ENCODE measurements at regions not wholly inside any gene's neighbourhood (a gene's known extent, or its start where the extent isn't known, plus 50 kb on each side); places are given as distances from the start of the nearest gene placed in this dataset.

GRCh38 chr20:19889011-19889953, 127.9 kb upstream of the NAA20 start:
- Histone ChIP-seq H3K9me2 (ENCODE audit: insufficient read depth, low read length) (no peaks in the 10 kb centered on the region), H3K79me2 (ENCODE audit: insufficient read depth, low read depth, low read length) (no peaks in the 10 kb centered on the region), H3K4me2 (ENCODE audit: low read length) (no peak overlapping the region), H4K20me1 (ENCODE audit: insufficient read depth, low read length) (no peaks in the 10 kb centered on the region), H3K9me3 (ENCODE audit: low read length) (no peaks in the 10 kb centered on the region), H3K4me1 (ENCODE audit: insufficient read depth, low read length, poor library complexity, severe bottlenecking) (no peaks in the 10 kb centered on the region), H3K27ac (ENCODE audit: low read depth, low read length, poor library complexity, severe bottlenecking) (no peak overlapping the region), H2AFZ (ENCODE audit: low read length) (no peak overlapping the region), H3K4me3 (ENCODE audit: low read depth, low read length, poor library complexity, severe bottlenecking) (no peak overlapping the region), H3K36me3 (ENCODE audit: insufficient read depth, low read length) (no peaks in the 10 kb centered on the region)
- DNase-seq (ENCODE audit: low spot score), result no peak
- TF ChIP-seq CTCF (conservative IDR thresholded peaks at IDR 0.05; ENCODE audit: low read length), result no peak
- no peak for TF ChIP-seq EZH2phosphoT487 (IDR thresholded peaks at IDR 0.05; ENCODE audit: borderline replicate concordance, low read depth, low read length)
- ChIA-PET POLR2A (interaction anchor here (0.6 kb wide), 1 partner anchor 23 kb away, joined by 3 read pairs; no protein-coding TSS in a partner anchor), CTCF (ENCODE audit: unreplicated experiment) (no interaction called here)
- intact Hi-C loops (cut with micrococcal nuclease; ENCODE audit: unreplicated experiment), result loop anchor here (5.0 to 10.0 kb wide), 2 partner anchors 102 to 194 kb away; no protein-coding TSS in a partner anchor
- BruUV-seq (replicated peaks), result no TSS peak

DNA sequence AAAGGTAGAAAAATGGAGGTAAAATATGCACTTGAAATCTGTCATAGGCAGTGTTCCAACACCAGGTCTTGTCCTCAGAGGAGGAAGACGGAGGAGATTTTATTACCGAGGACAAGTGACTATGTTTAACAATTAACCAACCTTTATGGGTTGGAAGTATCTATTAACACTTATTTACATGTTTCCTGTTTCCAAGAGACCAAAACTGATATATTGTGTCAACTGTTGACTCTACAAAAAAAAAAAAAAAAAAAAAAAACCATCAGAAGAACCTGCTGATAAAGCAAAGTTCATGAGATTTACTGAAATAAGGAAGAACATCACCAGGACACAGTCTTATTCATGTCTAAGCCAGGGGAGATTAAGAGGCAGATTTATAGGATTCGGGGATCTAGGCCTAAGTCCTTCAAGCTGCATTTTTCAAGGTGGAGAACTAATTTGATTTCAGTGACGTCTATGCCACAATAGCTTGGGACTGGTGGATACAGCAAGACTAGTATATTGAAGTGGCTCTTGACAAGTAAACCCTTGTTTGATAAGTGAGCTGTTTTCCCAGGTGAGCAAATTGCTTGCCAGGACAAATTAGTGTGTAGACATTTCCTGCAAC, 126.6 kb upstream of the NAA20 start:
- H3K27ac ChIP-seq (ENCODE audit: low read depth, low read length, poor library complexity, severe bottlenecking), result no peak overlapping the region
- intact Hi-C loops (cut with micrococcal nuclease; ENCODE audit: unreplicated experiment), result no loop called here
- no peak overlapping the region for H3K4me3 ChIP-seq (ENCODE audit: low read depth, low read length, poor library complexity, severe bottlenecking)
- ChIA-PET POLR2A (no interaction called here), CTCF (ENCODE audit: unreplicated experiment) (no interaction called here)
- no peaks in the 10 kb centered on the region for H4K20me1 ChIP-seq (ENCODE audit: insufficient read depth, low read length)
- H3K4me2 ChIP-seq (ENCODE audit: low read length), result no peak overlapping the region
- no peaks in the 10 kb centered on the region for H3K4me1 ChIP-seq (ENCODE audit: insufficient read depth, low read length, poor library complexity, severe bottlenecking)
- H3K9me3 ChIP-seq (ENCODE audit: low read length), result no peaks in the 10 kb centered on the region
- H3K79me2 ChIP-seq (ENCODE audit: insufficient read depth, low read depth, low read length), result no peaks in the 10 kb centered on the region
- H3K9me2 ChIP-seq (ENCODE audit: insufficient read depth, low read length), result no peaks in the 10 kb centered on the region
- H3K36me3 ChIP-seq (ENCODE audit: insufficient read depth, low read length), result no peaks in the 10 kb centered on the region
- no TSS peak for BruUV-seq (replicated peaks)
- H2AFZ ChIP-seq (ENCODE audit: low read length), result no peak overlapping the region
- TF ChIP-seq EZH2phosphoT487 (IDR thresholded peaks at IDR 0.05; ENCODE audit: borderline replicate concordance, low read depth, low read length), result no peak
- TF ChIP-seq CTCF (conservative IDR thresholded peaks at IDR 0.05; ENCODE audit: low read length), result no peak
- no peak for DNase-seq (ENCODE audit: low spot score)

DNA sequence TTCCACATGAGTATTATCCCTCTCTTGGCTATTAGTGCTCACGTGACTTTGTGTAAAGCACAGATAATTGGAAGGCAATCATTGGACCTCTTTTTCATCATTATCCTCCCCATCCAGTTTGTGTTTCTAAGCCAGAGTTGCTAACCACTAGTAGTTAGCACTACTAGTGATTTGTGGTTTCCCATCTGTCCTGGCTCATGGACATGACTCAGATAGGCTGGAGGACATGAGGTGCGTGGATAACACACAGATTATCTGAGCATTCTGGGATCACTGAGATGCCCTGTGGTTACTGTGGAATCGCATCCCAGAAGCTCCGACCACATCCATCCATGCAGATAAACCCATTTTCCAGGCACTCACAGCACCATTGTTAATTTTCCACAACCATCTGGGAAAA, 123.8 kb upstream of the NAA20 start:
- no peak overlapping the region for H3K4me2 ChIP-seq (ENCODE audit: low read length)
- no peak for DNase-seq (ENCODE audit: low spot score)
- intact Hi-C loops (cut with micrococcal nuclease; ENCODE audit: unreplicated experiment), result no loop called here
- H3K9me2 ChIP-seq (ENCODE audit: insufficient read depth, low read length), result no peaks in the 10 kb centered on the region
- no peaks in the 10 kb centered on the region for H3K9me3 ChIP-seq (ENCODE audit: low read length)
- POLR2A ChIA-PET, result no interaction called here
- CTCF ChIA-PET (ENCODE audit: unreplicated experiment), result no interaction called here
- H3K36me3 ChIP-seq (ENCODE audit: insufficient read depth, low read length), result no peaks in the 10 kb centered on the region
- no peaks in the 10 kb centered on the region for H3K79me2 ChIP-seq (ENCODE audit: insufficient read depth, low read depth, low read length)
- no peaks in the 10 kb centered on the region for H3K4me1 ChIP-seq (ENCODE audit: insufficient read depth, low read length, poor library complexity, severe bottlenecking)
- H3K4me3 ChIP-seq (ENCODE audit: low read depth, low read length, poor library complexity, severe bottlenecking), result no peak overlapping the region
- no peak overlapping the region for H3K27ac ChIP-seq (ENCODE audit: low read depth, low read length, poor library complexity, severe bottlenecking)
- no peaks in the 10 kb centered on the region for H4K20me1 ChIP-seq (ENCODE audit: insufficient read depth, low read length)
- H2AFZ ChIP-seq (ENCODE audit: low read length), result no peak overlapping the region
- no TSS peak for BruUV-seq (replicated peaks)
- TF ChIP-seq CTCF (conservative IDR thresholded peaks at IDR 0.05; ENCODE audit: low read length) (no peak), EZH2phosphoT487 (IDR thresholded peaks at IDR 0.05; ENCODE audit: borderline replicate concordance, low read depth, low read length) (no peak)
